Stimulated activated CD4-positive, alpha-beta T cell treated with anti-CD3 and anti-CD28 coated beads, Interleukin-15, amount 100 ng/mL, for 48 hours (primary cell): ENCODE measurements at regions not wholly inside any gene's neighbourhood (a gene's known extent, or its start where the extent isn't known, plus 50 kb on each side); places are given as distances from the start of the nearest gene placed in this dataset.
"Not testable (repeated sequence)": the region's sequence is repeated elsewhere in the genome, so short reads cannot be mapped to it uniquely, and the experiment has no call there.

ENCODE experiments used
- DNase-seq, 2 donors: peaks; one replicate each; pipeline ENCODE4 v3.0.0-alpha.2; 2020; ENCODE audit warnings: low read depth in 2 of 2

- DNase-seq: no peak
These were observed 164.4 kb upstream of the AFDN start for GRCh38 chr6:167662075-167662880.

- no peak for DNase-seq
These were observed 163.9 kb upstream of the AFDN start for GRCh38 chr6:167662881-167663205.

- no peak for DNase-seq
These were observed 163.4 kb upstream of the AFDN start for GRCh38 chr6:167663316-167663715.

GRCh38 chr6:167663784-167664443, 162.8 kb upstream of the AFDN start:
- no peak for DNase-seq

- no peak for DNase-seq
These were observed 161.7 kb upstream of the AFDN start for GRCh38 chr6:167664678-167665660.

GRCh38 chr6:167665698-167666330, 160.9 kb upstream of the AFDN start:
- DNase-seq: no peak

- DNase-seq: no peak
These were observed 160.0 kb upstream of the AFDN start for GRCh38 chr6:167666571-167667203.

GRCh38 chr6:167667204-167668018, 159.3 kb upstream of the AFDN start:
- DNase-seq: no peak

GRCh38 chr6:167668019-167668753, 158.5 kb upstream of the AFDN start:
- DNase-seq: no peak

GRCh38 chr6:167668754-167669552, 157.8 kb upstream of the AFDN start:
- DNase-seq: no peak

GRCh38 chr6:167669553-167669849, 157.2 kb upstream of the AFDN start:
- no peak for DNase-seq

- DNase-seq: no peak
These were observed 156.6 kb upstream of the AFDN start for GRCh38 chr6:167669870-167670802.

- no peak for DNase-seq
These were observed 155.8 kb upstream of the AFDN start for GRCh38 chr6:167670938-167671338.

- DNase-seq: not testable (repeated sequence)
These were observed 155.2 kb upstream of the AFDN start for GRCh38 chr6:167671379-167671976.

- no peak for DNase-seq
These were observed 154.6 kb upstream of the AFDN start for GRCh38 chr6:167671977-167672687.

GRCh38 chr6:167672738-167673137, 154.0 kb upstream of the AFDN start:
- no peak for DNase-seq

- DNase-seq: no peak
These were observed 152.8 kb upstream of the AFDN start for GRCh38 chr6:167673946-167674345.
